ENCODE measurements at regions not wholly inside any gene's neighbourhood (a gene's known extent, or its start where the extent isn't known, plus 50 kb on each side); places are given as distances from the start of the nearest gene placed in this dataset.

GRCh38 chr5:136594416-136594815 lies 229.1 kb upstream of the TRPC7 start:
- TF ChIP-seq POLR2AphosphoS5 (IDR thresholded peaks at IDR 0.05; ENCODE audit: low read depth) (no peak), EZH2phosphoT487 (IDR thresholded peaks at IDR 0.05; ENCODE audit: unreplicated experiment) (no peak)

Measured in GM23338 (cell line).